Kidney (tissue), 13 donors: ENCODE measurements at regions not wholly inside any gene's neighbourhood (a gene's known extent, or its start where the extent isn't known, plus 50 kb on each side); places are given as distances from the start of the nearest gene placed in this dataset.

Source experiments
- DNase-seq, 5 donors: peaks; one replicate each; pipeline ENCODE4 v3.0.0-alpha.2; 2013 to 2020
- FAIRE-seq: peaks from 2 replicates; lab custom pipeline; 2012; peaks lifted over from hg19 to GRCh38; lab: Jason Lieb, UNC
- H3K27ac ChIP-seq, 2 donors: one replicate each; pipeline ENCODE4 v1.7.0; 2013; ENCODE audit warnings: low read depth in 2 of 2, low read length in 2 of 2, inconsistent platforms in 1 of 2
- H3K27me3 ChIP-seq: one replicate; pipeline ENCODE4 v1.7.1; 2013; ENCODE audit warnings: low read length, inconsistent platforms; ENCODE audit not compliant: control insufficient read depth, insufficient read depth
- H3K36me3 ChIP-seq, 3 donors: one replicate each; pipeline versions ENCODE4 v1.7.0 to v1.7.1; 2013; ENCODE audit warnings: low read length in 3 of 3, control low read depth in 1 of 3, inconsistent platforms in 1 of 3; ENCODE audit not compliant: insufficient read depth in 3 of 3, control insufficient read depth in 2 of 3
- H3K4me1 ChIP-seq, 3 donors: one replicate each; pipeline versions ENCODE4 v1.7.0 to v1.7.1; 2013; ENCODE audit warnings: low read length in 3 of 3, inconsistent platforms in 1 of 3, low read depth in 1 of 3; ENCODE audit not compliant: control insufficient read depth in 2 of 3, insufficient read depth in 2 of 3
- H3K4me3 ChIP-seq, 3 donors: one replicate each; pipeline versions ENCODE4 v1.7.0 to v1.8.1; 2013; ENCODE audit warnings: low read length in 3 of 3, control low read depth in 1 of 3, inconsistent platforms in 1 of 3
- H3K9ac ChIP-seq, 3 donors: one replicate each; pipeline versions ENCODE4 v1.7.0 to v1.7.1; 2013; ENCODE audit warnings: low read length in 3 of 3, control low read depth in 1 of 3, inconsistent platforms in 1 of 3
- H3K9me3 ChIP-seq, 3 donors: one replicate each; pipeline versions ENCODE4 v1.7.0 to v1.7.1; 2013; ENCODE audit warnings: low read length in 3 of 3, control low read depth in 1 of 3, inconsistent platforms in 1 of 3; ENCODE audit not compliant: control insufficient read depth in 2 of 3, insufficient read depth in 1 of 3
- intact Hi-C: fragments of 100-400 bp; cut with DNase I; formaldehyde crosslinking; loops from one replicate; pipeline ENCODE4 v1.11.1; 2022
- TF ChIP-seq, protein P1 (sequence below): IDR thresholded peaks from 3 replicates; pipeline ENCODE4 v1.5.1; 2012; ENCODE audit warnings: mild to moderate bottlenecking, moderate library complexity, borderline replicate concordance; ENCODE audit not compliant: insufficient read depth; ENCODE audit errors: extremely low read depth
- donor health status: control.
- donor health status: control.
- donor health status: control.
- donor health status: control.
- donor health status: control.
- donor health status: DM: yes; HTN: yes; CAD: no.
- donor health status: Normal renal cell carcinoma (clear cell type).

DNA sequence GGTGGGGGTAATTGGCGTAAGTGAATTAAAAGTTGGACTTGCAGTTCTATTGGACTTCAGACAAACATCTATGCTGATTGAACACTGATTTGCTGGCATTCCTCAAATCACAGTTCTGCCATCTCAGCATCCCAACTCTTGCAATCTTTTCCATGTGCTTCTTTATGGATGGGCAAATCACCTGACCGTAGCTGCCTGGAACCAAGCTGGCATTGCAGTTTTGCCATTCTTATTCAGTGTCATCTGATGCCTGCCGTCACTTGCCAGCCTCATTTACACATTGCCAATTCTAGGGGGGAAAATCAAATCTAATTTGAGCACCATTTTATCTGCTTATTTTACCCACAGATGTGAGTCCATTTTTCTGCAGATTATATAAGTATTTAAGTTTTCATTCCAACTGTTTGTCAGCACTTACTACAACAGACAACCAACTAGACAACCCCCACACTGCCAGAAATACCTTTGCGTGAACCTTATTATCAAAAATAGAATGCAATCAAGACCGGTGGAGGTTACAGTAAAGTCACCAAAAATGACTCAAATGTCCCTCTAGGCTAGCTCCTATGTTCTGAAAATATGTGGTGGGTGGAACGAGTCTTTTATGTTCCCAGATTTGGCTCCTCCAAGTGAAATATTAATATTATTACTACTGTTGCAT lies 172.3 kb upstream of the CTBP2 start:
- no peaks in the 10 kb centered on the region for H3K4me1 ChIP-seq
- no peak for DNase-seq
- no peaks in the 10 kb centered on the region for H3K27me3 ChIP-seq
- no peak overlapping the region for H3K27ac ChIP-seq
- no peaks in the 10 kb centered on the region for H3K36me3 ChIP-seq
- no peak for FAIRE-seq
- no peak overlapping the region for H3K9ac ChIP-seq
- TF ChIP-seq, protein P1, sequence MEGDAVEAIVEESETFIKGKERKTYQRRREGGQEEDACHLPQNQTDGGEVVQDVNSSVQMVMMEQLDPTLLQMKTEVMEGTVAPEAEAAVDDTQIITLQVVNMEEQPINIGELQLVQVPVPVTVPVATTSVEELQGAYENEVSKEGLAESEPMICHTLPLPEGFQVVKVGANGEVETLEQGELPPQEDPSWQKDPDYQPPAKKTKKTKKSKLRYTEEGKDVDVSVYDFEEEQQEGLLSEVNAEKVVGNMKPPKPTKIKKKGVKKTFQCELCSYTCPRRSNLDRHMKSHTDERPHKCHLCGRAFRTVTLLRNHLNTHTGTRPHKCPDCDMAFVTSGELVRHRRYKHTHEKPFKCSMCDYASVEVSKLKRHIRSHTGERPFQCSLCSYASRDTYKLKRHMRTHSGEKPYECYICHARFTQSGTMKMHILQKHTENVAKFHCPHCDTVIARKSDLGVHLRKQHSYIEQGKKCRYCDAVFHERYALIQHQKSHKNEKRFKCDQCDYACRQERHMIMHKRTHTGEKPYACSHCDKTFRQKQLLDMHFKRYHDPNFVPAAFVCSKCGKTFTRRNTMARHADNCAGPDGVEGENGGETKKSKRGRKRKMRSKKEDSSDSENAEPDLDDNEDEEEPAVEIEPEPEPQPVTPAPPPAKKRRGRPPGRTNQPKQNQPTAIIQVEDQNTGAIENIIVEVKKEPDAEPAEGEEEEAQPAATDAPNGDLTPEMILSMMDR = no peak
- intact Hi-C loops = no loop called here
- H3K4me3 ChIP-seq = no peak overlapping the region
- no peaks in the 10 kb centered on the region for H3K9me3 ChIP-seq

DNA sequence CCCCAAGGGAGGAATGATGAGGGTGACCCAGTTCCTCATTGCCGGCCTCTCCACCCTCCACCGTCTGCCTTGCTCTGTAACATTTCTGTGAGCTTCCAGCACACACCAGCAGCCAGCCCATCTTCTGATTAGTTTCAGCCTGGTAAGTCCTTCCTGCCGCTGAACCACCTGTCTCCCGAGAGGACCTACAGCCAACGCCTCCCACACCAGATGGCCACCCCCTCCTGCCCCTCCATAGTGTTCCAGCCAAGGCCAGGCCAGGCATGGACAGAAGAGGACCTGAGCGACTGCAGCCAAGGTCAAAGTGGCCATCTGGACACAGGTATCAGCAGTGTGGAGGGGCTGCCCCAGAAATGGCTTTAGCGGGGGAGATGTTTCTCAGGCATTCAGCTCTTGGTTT lies 170.7 kb upstream of the CTBP2 start:
- no peaks in the 10 kb centered on the region for H3K27me3 ChIP-seq
- no peaks in the 10 kb centered on the region for H3K36me3 ChIP-seq
- FAIRE-seq (no peak), DNase-seq (no peak)
- no peaks in the 10 kb centered on the region for H3K4me1 ChIP-seq
- TF ChIP-seq, protein P1 = no peak
- H3K9me3 ChIP-seq = peaks cover 0 to 7% (median 0%) of the 10 kb centered on the region in 3 donors
- no peak overlapping the region for H3K4me3 ChIP-seq
- H3K27ac ChIP-seq = no peak overlapping the region
- no peak overlapping the region for H3K9ac ChIP-seq
- intact Hi-C loops = no loop called here

DNA sequence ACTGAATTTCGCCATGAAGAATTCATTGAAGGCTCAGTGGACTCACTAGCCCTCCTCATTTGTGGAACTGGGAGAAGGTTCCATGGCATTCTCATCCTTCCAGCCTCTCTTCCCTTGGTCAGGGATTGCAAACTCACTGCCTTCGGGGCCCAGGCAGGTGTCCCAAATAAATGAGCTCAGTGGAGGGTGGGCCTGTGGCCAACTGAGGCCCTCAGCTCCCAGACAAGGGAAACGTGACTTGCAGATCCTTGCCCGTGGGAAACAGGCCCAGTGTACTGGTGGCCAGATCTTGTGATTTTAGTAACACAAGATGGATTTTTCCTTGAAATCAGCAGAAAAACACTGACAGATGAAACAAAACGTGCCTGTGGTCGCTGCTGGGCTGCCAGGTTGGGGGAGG lies 168.7 kb upstream of the CTBP2 start:
- Histone ChIP-seq H3K36me3 (no peaks in the 10 kb centered on the region), H3K9ac (no peak overlapping the region), H3K9me3 (peaks cover 0 to 7% (median 0%) of the 10 kb centered on the region in 3 donors), H3K4me3 (no peak overlapping the region), H3K27ac (no peak overlapping the region), H3K4me1 (no peaks in the 10 kb centered on the region), H3K27me3 (no peaks in the 10 kb centered on the region)
- FAIRE-seq (no peak), DNase-seq (no peak)
- intact Hi-C loops = no loop called here
- TF ChIP-seq, protein P1 = no peak

DNA sequence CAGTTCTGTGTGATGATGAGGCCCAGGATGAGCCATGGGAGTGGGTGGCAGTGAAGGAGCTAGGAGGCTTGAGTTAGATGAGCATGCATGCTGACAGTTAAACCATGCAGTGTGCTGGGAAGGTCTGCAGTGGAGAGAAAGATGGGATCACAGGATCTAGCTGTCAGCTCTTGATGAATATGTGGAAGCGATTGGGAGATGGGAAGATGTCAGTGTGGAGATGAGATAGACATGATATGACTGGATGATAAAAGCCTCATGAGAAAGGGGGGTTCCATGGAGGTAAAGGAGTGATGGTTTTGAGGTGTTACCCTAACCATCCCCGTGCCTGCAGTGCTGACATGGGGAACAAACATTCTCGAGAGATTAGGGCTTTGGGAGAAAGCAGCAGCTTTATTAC lies 165.0 kb upstream of the CTBP2 start:
- TF ChIP-seq, protein P1 = no peak
- H3K9ac ChIP-seq = no peak overlapping the region
- H3K9me3 ChIP-seq = peaks cover 0 to 20% (median 0%) of the 10 kb centered on the region in 3 donors
- H3K27me3 ChIP-seq = no peaks in the 10 kb centered on the region
- intact Hi-C loops = no loop called here
- H3K4me3 ChIP-seq = no peak overlapping the region
- FAIRE-seq (no peak), DNase-seq (no peak)
- H3K27ac ChIP-seq = no peak overlapping the region
- H3K4me1 ChIP-seq = no peaks in the 10 kb centered on the region
- no peaks in the 10 kb centered on the region for H3K36me3 ChIP-seq
